Heart right ventricle (tissue), 16 donors: ENCODE measurements at regions not wholly inside any gene's neighbourhood (a gene's known extent, or its start where the extent isn't known, plus 50 kb on each side); places are given as distances from the start of the nearest gene placed in this dataset.

Source experiments
- ATAC-seq, 8 donors: fragments of 200-7000 bp; cut with Tn5 transposase; one replicate each; pipeline ENCODE4 v1.9.1; 2020; ENCODE audit warnings: mild to moderate bottlenecking in 8 of 8, moderate library complexity in 8 of 8, moderate number of reproducible peaks in 1 of 8
- DNase-seq, 2 donors: peaks; one replicate each; pipeline ENCODE4 v3.0.0-alpha.2; 2020
- H3K27ac ChIP-seq, 10 donors: fragments of 200-600 bp; sonication (generic) in 2 of 10; one replicate each; pipeline versions ENCODE4 v1.5.0 to v1.8.0; 2020 to 2022; ENCODE audit warnings: mild to moderate bottlenecking in 3 of 10
- H3K27me3 ChIP-seq, 7 donors: fragments of 200-600 bp; one replicate each; pipeline ENCODE4 v1.8.0; 2021 to 2022; ENCODE audit warnings: mild to moderate bottlenecking in 2 of 7
- H3K36me3 ChIP-seq, 9 donors: fragments of 200-600 bp; sonication (generic) in 1 of 9; one replicate each; pipeline versions ENCODE4 v1.5.0 to v1.8.0; 2020 to 2022; ENCODE audit warnings: mild to moderate bottlenecking in 2 of 9
- H3K4me1 ChIP-seq, 9 donors: fragments of 200-600 bp; sonication (generic) in 1 of 9; one replicate each; pipeline versions ENCODE4 v1.5.0 to v1.8.0; 2020 to 2022; ENCODE audit warnings: mild to moderate bottlenecking in 4 of 9
- H3K4me3 ChIP-seq, 10 donors: fragments of 200-600 bp; sonication (generic) in 2 of 10; one replicate each; pipeline versions ENCODE4 v1.5.0 to v1.8.0; 2020 to 2022; ENCODE audit warnings: mild to moderate bottlenecking in 7 of 10, moderate library complexity in 2 of 10
- H3K9me3 ChIP-seq, 11 donors: fragments of 200-600 bp in 10 of 11; sonication (generic) in 2 of 11; one replicate each; pipeline versions ENCODE4 v1.5.0 to v1.8.0; 2013 to 2022; ENCODE audit warnings: mild to moderate bottlenecking in 2 of 11, control low read depth in 1 of 11, moderate library complexity in 1 of 11
- WGBS, 2 donors: extraction: QIAGEN DNeasy Blood & Tissue Kit; methylation state at CpG; one replicate each; pipeline ENCODE4 v1.1.7; 2013; ENCODE audit warnings: inconsistent platforms in 1 of 2; 5-methylcytosine and 5-hydroxymethylcytosine counted together
- intact Hi-C, 10 donors: fragments of 100-400 bp; cut with DNase I; formaldehyde crosslinking; loops; one replicate each; pipeline versions ENCODE4 v1.11.1 to v1.14.2; 2022
- TF ChIP-seq, protein P1 (sequence below), 9 donors: fragments of 200-600 bp; sonication (generic) in 2 of 9; IDR thresholded peaks; one replicate each; pipeline versions ENCODE4 v1.5.0 to v1.8.0; 2021 to 2022; ENCODE audit warnings: antibody characterized with exemption in 9 of 9, mild to moderate bottlenecking in 5 of 9, moderate library complexity in 1 of 9
- donor health status: Arrhythmogenic right ventricular cardiomyopathy.
- donor health status: ischemic (EF 13 %, LVEDD 7.1; RV severe dilation, severe dysfunction).
- donor health status: healthy with polysubstance abuse.
- donor health status: DM: no; HTN: yes; CAD: no.
- donor health status: DM: no; HTN: no; CAD: no.
- donor health status: ischemic (EF 25% LVEDD 6.9; RV normal size, moderate dysfunction).
- donor health status: ischemic (EF 25% LVEDD 5.7; RV mildly dilated, moderate dysfunction).
- donor health status: healthy.
- donor health status: DM: yes; HTN: yes; CAD: no.
- donor health status: Ischemic cardiomyopathy.
- donor health status: ischemic (EF 35%, LVEDD 5.7; RV mildly dilated, moderate dysfunction).
- donor health status: nonischemic (EF 11% LVEDD 7.7; RV severe dilation, severe dysfunction).
- donor health status: DM: yes; HTN: yes; CAD: no.
- donor health status: PGD.
- donor health status: ischemic (EF 29% LVEDD 5.4; RV normal size, mild dysfunction).
- donor health status: nonischemic (EF 23%, LVEDD 6.1; RV moderate dilation, normal function).

DNA sequence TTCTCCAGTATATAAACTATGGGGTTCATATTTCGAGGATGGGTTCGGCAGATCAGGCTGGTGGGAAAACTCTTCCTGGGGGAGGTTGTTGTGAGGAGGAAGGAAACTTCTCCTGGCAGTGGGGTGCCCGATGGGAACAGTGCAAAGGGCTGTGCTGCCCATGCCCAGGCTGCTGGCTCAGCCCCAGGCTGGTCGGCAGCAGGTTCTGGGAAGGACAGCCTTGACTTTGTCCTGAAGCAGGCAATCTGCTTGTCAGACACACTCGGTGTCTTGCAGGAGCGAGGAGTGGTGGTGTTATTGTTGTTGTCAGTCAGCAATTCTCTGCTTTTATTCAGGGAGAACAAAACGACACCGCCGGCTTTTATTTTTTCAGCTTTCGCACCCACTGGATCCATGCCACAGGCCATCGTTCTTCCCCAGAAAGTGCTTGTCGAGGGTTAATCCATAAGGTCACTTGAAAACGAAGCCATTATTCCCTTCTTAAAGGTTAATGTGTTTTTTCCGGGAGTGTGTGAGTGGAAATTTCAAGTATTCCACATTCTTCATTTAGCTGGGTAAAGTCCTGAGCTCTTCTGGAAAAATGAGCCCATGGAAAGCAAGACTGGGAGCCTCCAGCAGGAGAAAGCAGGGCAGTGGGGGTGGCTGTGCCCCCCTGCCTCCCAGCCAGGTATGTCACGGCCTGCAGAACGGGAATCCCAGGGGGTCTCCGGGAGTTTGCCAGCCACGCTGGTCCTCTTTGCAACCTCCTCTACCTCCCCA lies 57.0 kb upstream of the STX16 start:
- Histone ChIP-seq H3K9me3 (peaks cover 0 to 6% (median 0%) of the 10 kb centered on the region in 11 donors), H3K4me3 (no peak overlapping the region), H3K27me3 (peaks cover 0 to 32% (median 7%) of the 10 kb centered on the region in 7 donors), H3K27ac (no peak overlapping the region), H3K4me1 (peaks cover 0 to 14% (median 0%) of the 10 kb centered on the region in 9 donors), H3K36me3 (no peaks in the 10 kb centered on the region)
- intact Hi-C loops, result loop anchor here in 1 of 10 donors (10.0 kb wide), 1 partner anchor 59 kb away; no protein-coding TSS in a partner anchor
- no peak for ATAC-seq
- 55 to 56% methylated on average over 18 of the region's 18 CpGs for WGBS, 2 donors
- no peak for DNase-seq
- TF ChIP-seq, protein P1, sequence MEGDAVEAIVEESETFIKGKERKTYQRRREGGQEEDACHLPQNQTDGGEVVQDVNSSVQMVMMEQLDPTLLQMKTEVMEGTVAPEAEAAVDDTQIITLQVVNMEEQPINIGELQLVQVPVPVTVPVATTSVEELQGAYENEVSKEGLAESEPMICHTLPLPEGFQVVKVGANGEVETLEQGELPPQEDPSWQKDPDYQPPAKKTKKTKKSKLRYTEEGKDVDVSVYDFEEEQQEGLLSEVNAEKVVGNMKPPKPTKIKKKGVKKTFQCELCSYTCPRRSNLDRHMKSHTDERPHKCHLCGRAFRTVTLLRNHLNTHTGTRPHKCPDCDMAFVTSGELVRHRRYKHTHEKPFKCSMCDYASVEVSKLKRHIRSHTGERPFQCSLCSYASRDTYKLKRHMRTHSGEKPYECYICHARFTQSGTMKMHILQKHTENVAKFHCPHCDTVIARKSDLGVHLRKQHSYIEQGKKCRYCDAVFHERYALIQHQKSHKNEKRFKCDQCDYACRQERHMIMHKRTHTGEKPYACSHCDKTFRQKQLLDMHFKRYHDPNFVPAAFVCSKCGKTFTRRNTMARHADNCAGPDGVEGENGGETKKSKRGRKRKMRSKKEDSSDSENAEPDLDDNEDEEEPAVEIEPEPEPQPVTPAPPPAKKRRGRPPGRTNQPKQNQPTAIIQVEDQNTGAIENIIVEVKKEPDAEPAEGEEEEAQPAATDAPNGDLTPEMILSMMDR (IDR thresholded peaks at IDR 0.05), result no peak

DNA sequence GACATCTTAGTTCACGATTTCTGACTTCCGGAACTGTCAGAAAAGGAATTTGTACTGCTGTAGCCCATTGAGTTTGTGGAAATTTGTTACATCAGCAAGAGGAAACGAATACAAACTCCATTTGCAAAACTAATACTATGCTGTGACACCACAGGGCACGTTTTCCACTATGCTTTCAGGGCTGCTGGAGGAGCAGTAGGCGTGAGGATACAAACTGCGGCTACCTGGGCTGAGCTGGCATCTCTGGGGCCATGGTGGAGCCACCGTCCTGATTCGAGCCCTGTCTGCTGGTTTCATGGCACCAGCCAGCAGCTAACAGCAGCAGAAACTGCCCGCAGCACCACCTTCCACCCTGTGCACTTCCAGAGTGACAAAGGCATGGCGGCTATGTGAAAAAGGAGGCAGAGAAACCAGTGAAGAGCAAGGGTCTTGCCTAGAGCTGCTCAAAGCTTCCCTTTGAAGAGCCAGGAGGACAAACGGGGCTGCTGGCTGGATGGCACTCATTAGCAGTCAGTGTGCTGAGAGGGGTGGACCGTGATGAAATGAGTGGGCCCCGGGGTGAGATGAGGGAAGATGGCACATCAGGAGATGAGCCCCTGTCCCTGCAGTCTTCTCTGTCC lies 58.9 kb upstream of the STX16 start:
- intact Hi-C loops, result loop anchor here in 1 of 10 donors (10.0 kb wide), 1 partner anchor 57 kb away; no protein-coding TSS in a partner anchor
- Histone ChIP-seq H3K36me3 (no peaks in the 10 kb centered on the region), H3K9me3 (peaks cover 0 to 6% (median 0%) of the 10 kb centered on the region in 11 donors), H3K4me3 (no peak overlapping the region), H3K4me1 (peaks cover 0 to 6% (median 0%) of the 10 kb centered on the region in 9 donors), H3K27ac (no peak overlapping the region), H3K27me3 (peaks cover 0 to 39% (median 7%) of the 10 kb centered on the region in 7 donors)
- TF ChIP-seq, protein P1 (IDR thresholded peaks at IDR 0.05), result no peak
- DNase-seq, result no peak
- 83 to 86% methylated on average over 13 of the region's 13 CpGs for WGBS, 2 donors
- ATAC-seq, result no peak

- no peak overlapping the region for H3K4me3 ChIP-seq
- peaks cover 0 to 38% (median 11%) of the 10 kb centered on the region in 7 donors for H3K27me3 ChIP-seq
- H3K27ac ChIP-seq, result no peak overlapping the region
- WGBS, 2 donors, result 65 to 66% methylated on average over 12 of the region's 12 CpGs
- no peaks in the 10 kb centered on the region for H3K36me3 ChIP-seq
- DNase-seq (no peak), ATAC-seq (no peak)
- H3K4me1 ChIP-seq, result peaks cover 0 to under 1% (median 0%) of the 10 kb centered on the region in 9 donors
- intact Hi-C loops, result loop anchor here in 1 of 10 donors (10.0 kb wide), 1 partner anchor 56 kb away; no protein-coding TSS in a partner anchor
- no peaks in the 10 kb centered on the region for H3K9me3 ChIP-seq
- TF ChIP-seq, protein P1 (IDR thresholded peaks at IDR 0.05), result no peak
Observed at GRCh38 chr20:58590679-58591473, 60.2 kb upstream of the STX16 start.

DNA sequence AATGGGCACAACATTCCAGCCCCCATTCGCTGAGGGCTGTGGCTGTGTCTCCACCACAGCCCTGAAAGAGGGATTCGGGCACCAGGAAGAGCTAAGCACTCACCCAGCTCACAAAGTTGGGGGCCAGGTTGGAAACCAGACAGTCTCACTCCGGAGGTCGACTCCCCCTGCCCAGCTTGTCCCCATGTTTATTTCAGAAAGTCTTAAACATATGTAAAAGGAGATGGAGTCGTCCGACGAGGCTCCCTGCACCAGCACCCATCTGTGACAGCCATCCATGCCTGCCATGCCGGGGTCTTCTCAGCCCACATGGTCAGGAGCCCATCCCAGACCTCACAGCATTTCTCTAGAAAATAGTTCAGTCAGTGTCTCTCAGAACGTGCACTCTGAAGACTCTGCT lies 63.6 kb upstream of the STX16 start:
- DNase-seq, result no peak
- Histone ChIP-seq H3K4me3 (no peak overlapping the region), H3K36me3 (no peaks in the 10 kb centered on the region), H3K27me3 (peaks cover 0 to 43% (median 16%) of the 10 kb centered on the region in 7 donors), H3K4me1 (peaks cover 0 to 11% (median 0%) of the 10 kb centered on the region in 9 donors), H3K27ac (no peak overlapping the region), H3K9me3 (no peaks in the 10 kb centered on the region)
- WGBS, 2 donors, result 80 to 83% methylated on average over 9 of the region's 9 CpGs
- intact Hi-C loops, result no loop called here
- TF ChIP-seq, protein P1 (IDR thresholded peaks at IDR 0.05), result no peak
- no peak for ATAC-seq
